ENCODE measurements at regions not wholly inside any gene's neighbourhood (a gene's known extent, or its start where the extent isn't known, plus 50 kb on each side); places are given as distances from the start of the nearest gene placed in this dataset.

DNA sequence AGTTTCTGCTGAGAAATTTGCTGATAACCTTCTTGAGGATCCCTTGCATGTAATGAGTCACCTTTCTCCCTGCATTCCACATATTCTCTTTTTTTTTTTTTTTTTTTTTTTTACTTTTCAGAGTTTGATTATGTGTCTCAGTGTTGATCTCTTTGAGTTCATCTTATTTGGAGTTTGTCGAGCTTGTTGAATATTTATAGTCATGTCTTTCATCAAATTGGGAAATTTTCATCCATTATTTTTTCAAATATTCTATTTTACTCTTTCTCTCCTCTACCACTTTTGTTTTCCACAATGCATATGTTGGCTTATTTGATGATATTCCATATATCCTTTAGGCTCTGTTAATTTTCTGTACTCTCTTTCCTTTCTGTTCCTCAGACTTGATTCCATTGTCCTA, 136.1 kb downstream of the MAD2L1 start:
- no peak for DNase-seq

DNA sequence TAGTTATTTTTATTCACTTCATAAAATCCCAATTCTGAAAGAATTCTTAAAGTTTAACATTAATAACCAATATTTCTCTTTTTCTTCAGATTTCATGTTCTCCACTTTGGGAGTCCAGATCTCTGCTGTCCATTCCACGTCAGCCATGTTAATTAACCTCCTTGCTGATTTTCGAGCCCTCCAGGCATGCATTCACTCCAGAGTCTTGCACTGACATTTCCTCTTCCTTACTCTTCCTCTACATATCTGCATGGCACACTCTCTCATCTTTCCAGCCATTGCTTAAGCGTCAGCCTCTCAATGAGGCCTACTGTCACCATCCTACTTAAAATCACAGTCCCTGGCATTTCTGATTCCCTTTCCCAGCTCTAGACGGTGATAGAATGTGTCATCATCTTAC, 144.8 kb downstream of the MAD2L1 start:
- no peak for DNase-seq

DNA sequence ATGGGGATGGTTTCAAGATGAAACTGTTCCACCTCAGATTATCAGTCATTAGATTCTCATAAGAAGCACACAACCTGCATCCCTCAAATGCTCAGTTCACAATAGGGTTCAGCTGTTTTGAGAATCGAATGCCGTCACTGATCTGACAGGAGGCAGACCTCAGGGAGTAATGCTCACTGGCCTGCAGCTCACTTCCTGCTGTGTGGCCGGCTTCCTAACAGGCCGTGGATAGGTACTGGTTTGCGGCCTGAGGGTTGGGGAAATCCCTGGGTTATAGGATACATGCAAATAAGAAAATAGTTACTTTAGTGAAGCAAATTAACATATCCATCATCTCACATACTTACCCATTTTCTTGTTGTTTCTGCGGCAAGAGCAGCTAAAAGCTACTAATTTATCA, 160.4 kb downstream of the MAD2L1 start:
- no peak for DNase-seq

DNA sequence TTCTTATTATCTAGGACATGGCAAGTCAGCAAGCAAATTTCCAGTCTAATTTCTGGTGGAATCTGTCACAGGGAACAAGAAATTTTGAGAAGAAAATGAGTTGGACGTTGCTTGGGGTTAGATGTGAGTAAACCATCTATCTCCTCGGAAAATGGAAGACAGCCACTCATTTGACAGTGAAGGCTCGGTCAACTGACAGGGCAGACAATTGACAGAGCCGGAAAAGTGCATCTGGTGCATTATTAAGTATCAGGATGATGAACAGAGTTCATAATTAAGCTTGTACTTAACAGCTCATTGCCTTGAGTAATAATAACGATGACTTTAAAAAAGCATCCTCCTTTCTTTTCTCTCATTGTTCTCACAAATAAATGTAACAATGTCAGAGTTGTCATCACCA, 168.4 kb downstream of the MAD2L1 start:
- no peak for DNase-seq

DNA sequence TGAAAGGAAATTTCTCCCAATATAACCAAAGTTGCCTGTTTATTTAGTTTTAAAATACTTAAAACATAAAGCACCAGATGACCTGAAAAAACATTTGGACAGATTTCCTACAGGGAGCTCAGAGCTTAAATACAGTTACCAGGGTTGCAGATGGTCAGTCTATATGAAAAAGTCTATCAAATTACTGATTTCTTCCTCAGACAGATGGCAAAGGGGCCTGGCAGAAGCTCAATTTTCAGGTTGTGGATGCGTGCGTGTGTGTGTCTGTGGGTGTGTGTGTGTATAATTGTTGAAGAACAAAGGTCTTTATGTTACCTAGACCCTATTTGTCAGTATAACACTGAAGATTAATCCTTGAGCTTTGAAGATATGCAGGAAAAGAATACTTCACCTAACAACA, 169.4 kb downstream of the MAD2L1 start:
- no peak for DNase-seq

DNA sequence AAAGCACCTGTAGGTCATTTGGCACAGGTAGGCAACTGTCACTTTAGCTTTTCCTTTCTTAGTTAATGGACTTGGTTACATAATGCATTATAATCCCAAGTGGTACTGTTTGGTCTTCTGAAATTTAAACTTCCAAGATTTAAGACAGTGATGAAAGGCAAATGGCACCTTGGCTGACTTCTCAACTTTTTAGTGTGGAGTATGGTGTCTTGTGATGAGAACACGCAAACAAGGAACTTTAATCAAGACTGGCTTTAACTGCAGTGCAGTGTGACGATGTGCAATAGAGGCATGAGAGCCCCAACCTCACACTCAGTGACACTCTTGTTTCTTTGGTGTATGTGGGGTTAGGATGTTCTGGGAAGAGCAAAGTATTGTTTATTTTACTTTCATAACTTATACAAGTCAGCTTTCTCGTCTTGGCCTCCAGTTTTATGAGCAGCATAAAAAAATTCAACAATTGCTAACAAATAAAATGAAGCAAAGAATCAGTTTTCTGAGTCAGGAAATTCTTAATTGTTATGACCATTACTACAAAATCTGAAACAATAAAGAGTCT, 171.9 kb downstream of the MAD2L1 start:
- no peak for DNase-seq

DNA sequence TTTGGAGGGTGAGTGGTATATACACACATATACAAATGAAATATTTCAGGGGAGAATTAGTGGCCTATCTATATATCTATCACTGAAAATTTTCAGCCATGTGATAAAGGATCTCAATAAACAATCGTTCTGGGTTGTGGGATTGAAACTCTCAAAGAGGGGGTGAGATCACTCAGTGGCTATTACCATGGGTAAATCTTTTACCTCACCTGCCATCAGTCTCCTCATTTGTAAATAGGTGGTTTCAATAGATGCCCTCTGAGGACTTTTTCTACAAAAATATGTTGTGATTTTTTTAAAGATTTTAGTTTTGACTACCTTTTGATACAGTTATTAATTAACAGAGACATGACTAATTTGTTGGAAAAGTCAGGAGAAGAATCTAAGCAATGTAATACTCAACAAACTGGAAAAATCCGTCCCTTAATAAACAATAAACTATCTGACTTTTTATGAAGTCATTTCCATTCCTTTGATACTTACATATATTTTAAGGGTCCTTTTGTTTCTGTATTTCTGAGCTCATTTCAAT, 192.8 kb downstream of the MAD2L1 start:
- no peak for DNase-seq

DNA sequence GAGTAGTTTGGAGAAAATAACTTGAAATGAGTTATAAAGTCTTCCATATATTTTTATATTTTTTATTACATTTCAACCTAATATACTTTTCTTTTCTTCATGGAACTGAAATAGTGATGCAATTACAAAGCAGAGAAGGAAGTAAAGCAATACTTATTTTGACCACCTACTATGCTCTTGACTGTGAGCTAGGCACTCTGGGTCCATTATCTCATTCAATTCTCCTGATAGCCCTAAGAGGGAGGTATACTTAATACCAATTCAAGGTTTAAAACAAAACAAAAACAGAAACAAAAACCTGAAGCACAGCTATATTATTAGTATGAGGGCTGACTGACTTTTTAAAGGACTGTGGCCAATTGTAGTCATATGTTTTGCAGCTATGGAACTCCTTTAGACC, 193.5 kb downstream of the MAD2L1 start:
- no peak for DNase-seq

DNA sequence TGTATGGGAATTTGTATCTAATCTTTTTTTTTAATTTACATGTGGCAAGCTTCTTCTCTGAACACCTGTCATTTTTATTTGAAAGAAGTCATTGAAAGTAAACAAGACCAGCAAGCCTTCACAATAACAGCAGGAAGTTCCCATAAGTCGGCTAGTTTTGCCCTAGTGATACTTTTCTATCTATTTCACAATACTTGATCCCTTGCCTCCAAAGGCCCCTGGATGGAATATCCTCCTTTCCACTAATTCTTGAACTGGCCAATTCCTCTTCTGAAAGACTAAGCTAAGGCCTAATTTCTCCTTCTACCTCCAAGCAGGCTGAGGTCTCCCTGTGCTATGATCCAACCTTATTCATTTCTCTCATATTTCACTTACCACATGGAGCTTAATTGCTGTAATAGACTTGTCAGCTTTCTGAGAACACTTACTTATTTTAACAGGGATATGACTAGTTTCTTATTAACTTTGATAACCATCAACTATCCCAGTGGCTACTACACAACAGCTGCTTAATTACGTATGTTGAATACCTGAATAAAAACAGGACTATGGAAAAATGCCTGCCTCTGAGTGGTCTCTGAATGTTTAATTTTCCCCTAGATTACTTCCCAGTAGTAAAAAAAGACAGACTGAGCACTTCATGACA, 194.2 kb downstream of the MAD2L1 start:
- DNase-seq = peak; percentile 17

DNA sequence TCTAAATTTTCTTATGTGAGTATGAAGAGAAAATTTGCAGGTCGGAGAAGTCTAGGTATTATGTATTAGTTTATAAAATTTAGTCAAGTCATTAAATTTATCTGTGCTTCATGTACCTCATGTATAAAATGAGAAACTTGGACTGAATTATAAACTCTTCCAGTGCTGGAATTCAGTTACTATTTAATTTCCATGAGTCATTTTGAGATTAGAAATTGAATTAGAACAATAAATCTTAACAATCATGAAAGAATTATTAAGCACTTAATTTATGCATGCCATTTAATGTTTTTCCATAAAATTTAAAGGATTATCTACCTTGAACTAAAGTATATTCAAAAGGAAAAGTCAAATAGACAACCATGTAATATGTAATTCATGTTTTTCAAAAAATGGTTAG, 195.8 kb downstream of the MAD2L1 start:
- no peak for DNase-seq

DNA sequence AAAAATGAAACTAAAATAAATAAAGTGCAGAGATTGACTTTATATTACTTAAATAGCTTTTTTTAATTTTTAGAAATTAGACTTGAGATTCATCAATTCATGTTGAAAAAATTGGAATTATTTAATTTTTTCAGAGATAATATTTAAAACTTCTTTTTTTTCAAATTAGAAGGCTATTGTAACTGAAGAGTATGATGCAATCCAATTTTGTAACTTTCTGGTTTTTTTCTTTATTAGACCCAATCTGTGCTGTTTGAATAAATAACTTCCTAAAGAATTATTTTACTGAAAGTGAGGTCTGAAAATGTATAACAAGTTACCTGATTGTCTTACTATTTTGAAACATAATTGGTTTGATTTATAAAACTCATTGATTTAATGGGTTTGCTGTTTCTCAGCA, 200.9 kb downstream of the MAD2L1 start:
- no peak for DNase-seq

DNA sequence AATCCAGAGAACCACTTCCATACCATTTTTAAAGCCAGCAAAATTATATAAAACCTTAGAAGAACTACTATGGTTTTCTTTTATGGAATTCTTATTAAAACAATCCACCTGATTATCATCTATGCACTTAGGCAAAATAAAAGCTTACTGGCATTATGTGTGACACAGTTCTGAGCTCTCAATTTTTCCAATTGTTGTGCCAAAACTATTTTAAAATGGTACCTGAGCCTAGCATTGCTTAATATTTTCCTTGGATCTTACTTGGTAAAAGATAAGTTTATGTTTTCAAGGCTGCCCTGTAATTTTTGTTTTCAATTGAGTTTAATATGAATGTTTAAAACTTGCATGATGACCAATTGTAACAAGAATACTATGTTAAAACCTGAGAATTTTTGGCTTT, 201.3 kb downstream of the MAD2L1 start:
- DNase-seq = no peak

DNA sequence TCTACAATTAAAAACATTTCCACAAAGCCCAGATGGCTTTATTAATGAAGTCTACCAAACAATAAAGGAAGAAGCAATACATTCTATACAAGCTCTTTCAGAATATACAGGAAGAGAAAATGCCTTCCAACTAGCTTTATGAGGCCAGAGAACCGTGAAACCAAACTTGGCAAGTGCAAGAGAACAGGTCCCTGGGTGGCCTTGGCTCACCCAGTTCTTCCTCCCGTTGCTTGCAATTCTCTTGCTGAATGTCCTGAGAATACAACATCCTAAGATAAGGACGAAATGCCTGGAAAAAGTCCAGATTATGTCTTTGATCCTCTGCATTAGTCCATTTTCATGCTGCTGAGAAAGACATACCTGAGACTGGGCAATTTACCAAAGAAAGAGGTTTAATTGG, 204.9 kb downstream of the MAD2L1 start:
- no peak for DNase-seq

DNA sequence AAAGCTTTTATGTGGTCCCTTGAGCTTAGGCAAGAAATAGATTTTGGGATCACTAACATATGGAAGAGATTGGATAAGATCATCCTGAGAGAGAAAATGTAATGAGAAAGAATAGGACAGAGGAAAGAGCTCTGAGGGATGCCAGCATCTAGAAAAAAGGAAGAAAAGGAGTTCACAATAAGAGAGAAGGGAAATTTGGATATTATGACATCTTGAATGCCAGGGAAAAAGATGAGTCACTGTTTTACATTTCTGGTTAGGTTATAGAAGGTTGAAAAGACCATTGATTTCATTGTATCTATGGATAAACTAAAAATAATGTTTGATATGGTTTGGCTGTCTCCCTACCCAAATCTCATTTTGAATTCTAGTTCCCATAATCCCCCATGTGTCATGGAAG, 208.5 kb downstream of the MAD2L1 start:
- DNase-seq = no peak

DNA sequence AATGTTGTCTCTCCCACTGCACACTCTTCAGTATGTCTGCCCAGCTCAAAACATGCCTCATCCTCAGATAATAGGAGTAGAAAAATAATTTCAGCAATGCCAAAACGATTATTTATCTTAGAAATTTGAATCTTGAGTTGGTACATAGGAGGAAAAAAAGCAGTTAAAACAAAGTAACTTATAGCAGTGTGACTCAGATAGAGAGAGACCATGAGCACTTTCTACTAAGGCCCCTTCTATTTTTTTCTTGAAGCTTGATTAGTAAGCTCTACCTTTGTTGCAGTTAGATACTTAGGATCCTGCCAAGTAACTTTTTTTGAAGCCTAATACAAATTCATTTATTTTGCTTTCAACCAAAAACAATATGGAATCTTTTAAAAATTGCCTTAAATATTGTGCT, 212.3 kb downstream of the MAD2L1 start:
- DNase-seq = no peak

DNA sequence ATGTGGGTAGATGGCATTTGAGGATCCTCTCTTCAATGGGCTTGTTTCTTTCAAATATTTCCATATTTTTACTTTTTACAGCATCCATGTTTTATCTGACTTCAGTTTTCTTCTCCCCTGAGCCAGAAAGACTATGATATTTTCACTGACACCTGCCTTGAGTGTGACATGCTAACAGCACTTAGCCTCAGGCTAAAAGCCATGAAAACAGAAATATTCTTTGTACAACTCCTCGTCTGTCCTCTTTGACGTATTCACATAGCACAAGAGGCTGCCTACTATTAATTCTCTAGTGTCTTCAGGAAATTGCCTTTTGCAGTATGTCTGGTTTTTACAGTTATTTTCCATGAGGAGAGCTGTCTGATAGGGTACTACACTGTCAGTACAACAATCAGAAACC, 215.0 kb downstream of the MAD2L1 start:
- no peak for DNase-seq

DNA sequence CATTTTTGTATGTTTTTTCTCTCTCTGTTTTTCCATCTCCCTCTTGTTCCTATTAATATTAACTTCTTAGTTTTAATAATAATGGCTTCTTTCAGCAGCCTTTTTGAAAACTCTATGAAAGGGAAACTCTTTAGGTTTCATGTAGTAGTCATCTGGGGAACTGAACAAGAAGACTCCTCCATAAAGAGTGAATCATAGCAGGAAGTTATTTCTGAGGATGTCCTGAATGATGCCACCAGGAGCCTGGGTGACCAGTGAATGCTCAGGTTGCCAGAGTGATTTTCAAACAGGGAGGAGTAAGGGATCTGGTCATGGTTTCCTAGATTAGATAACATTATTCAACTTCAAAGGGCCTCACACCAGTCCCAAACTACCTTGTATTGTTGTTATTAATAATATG, 212.8 kb upstream of the PDE5A start:
- no peak for DNase-seq

DNA sequence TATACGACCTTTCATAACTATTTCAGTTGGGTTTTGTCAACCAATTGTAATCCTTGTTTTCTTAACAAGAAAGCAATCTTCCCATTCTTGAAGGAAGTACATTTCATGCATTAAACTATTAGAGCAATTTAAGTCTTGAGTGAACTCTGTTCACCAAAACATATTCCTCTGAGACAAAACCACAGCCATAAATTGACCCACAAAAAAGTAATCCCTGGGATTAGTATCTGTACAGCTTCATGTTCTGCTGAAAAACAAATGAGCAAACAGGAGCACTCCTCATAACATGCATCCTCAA, 207.0 kb upstream of the PDE5A start:
- no peak for DNase-seq

DNA sequence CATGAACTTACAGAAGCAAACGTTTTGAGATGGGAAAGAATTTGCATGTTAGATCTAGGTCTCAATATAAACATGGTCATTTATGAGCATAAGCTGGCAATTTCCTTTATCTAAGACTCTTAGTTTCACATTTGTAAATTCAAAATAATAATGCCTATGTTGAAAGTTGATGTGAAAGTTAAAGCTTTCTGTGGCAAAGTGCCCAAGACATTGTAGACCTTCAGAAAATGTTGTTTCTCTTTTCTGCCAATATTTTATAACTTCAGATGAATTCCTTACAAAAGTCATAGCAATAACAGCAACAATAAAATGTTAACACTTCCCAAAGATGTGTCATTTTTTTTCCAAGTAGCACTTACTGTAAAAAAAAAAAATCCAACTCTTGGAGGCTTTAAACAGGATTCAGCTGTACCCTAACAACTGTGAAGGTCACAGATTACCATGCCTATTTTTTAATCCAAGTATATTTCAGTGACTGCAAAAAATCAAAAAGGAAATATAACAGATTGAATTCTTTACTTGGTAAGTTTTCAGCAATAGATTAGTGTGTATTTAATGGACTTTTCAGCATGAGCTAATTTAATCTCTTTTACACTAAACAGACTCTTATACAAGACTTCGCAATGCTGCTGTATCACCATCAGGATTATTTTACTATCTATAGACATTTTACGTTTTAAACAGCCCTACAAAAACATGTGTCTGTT, 206.5 kb upstream of the PDE5A start:
- no peak for DNase-seq

DNA sequence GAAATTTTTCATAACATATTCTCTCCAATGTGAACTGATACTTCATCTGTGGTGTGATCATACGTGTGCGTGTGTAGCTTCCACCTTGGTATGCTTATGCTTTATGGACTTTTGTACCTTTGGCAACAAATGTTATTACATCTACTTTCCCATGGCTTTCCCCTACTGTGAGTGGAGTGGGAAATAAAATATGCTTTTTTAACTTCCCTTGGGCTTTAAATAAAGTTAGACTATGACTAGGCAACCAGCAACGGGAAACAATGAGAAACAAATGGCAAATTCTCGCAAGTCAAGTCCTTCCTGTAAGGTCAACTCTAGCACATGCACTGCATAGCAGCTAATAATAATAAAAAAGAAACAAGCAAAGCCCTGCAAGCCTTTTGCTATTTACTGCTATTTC, 205.0 kb upstream of the PDE5A start:
- no peak for DNase-seq

DNA sequence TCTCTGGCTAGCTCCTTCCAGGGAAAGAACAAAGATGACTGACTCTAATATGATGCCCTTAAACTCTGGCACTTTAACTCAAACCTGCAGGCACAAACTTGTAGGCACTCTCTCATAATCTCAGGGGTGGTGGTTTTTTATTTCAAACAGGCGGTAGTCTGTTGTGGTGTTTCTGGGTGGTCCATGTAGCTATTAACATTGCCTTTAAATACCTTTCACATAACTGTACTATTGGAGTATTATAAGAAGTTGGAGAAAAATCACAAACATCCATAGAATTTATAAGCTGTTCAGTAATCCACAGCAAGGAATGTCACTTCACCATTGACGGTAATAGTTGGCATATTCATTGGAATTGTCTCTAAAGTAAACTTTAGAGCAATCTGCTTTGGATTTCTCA, 204.2 kb upstream of the PDE5A start:
- no peak for DNase-seq

DNA sequence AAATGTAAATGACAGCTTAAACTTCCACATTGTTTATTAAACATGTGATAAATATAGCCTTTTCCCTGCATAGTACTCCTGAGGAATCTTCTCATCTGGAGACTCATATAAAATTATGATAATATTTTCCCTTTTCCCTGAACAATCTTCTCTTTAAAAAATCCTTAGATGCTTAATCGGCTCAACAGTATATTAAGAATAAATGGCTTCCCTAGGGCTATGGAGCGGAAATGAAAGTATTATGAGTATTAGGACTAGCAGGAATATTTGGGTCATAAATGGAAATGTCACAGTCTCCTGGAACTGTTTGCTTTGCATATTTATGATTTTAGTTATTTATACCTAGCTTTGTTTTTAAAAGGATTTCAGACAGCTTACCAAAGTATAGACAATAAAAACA, 200.7 kb upstream of the PDE5A start:
- DNase-seq = no peak

DNA sequence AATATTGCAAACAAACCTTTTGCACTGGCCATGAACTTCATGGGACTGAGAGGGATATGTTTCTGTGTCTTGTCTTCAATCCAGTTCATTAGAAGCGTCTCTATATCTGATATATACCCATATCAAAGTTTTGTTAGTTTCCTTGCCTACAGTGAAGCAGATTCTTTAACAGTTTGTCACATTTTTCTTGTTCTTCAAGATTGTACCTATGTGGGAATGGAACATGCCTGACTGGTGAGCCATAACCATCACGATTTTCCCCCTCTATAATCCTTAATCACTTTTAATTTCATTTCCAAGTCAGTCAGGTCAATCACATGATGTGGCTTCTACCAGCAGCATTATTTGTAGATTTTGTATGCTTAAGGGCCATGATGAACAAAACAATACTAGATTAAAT, 197.1 kb upstream of the PDE5A start:
- no peak for DNase-seq

DNA sequence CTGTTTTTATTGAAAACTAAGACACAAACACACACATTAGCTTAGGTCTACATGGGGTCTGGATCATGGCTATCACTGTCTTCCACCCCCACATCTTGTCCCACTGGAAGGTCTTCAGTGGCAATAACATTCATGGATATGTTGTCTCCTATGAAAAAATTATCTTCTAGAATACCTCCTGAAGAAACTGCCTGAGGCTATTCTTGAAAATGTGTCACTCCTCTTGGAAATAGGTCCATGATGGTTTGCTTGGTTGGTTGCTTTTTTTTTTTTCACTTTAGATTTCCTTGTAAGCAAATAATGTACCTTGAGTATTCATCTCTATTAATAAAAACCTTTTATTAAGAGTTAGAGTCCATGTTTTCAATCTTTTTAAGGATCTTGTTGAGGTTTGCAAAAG, 195.3 kb upstream of the PDE5A start:
- DNase-seq = no peak

DNA sequence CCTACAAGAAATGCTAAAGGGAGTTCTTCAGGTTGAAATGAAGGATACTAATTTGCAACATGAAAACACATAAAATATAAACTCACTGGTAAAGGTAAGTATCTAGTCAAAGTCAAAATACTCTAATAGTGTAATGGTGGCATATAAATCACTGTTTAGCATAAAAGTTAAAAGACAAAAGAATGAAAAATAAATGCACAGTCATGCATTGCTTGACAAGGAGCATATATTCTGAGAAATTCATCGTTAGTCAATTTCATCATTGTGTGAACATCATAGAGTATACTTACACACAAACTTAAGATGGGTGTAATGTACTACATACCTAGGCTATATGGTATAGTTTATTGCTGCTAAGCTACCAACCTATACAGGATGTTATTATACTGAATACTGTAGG, 194.4 kb upstream of the PDE5A start:
- DNase-seq = no peak
